GM19468 (cell line): ENCODE measurements at regions not wholly inside any gene's neighbourhood (a gene's known extent, or its start where the extent isn't known, plus 50 kb on each side); places are given as distances from the start of the nearest gene placed in this dataset.
A peak's percentile ranks its signal among the peaks of the same experiment; 100 is the strongest.
"Not testable (repeated sequence)": the region's sequence is repeated elsewhere in the genome, so short reads cannot be mapped to it uniquely, and the experiment has no call there.

Experiments used
- ATAC-seq: cut with Tn5 transposase; IDR thresholded peaks from one replicate; pipeline ENCODE4 v1.9.1; 2021; ENCODE audit warnings: mild to moderate bottlenecking, moderate library complexity, moderate number of reproducible peaks; ENCODE audit not compliant: unreplicated experiment; ENCODE audit errors: extremely low read depth

DNA sequence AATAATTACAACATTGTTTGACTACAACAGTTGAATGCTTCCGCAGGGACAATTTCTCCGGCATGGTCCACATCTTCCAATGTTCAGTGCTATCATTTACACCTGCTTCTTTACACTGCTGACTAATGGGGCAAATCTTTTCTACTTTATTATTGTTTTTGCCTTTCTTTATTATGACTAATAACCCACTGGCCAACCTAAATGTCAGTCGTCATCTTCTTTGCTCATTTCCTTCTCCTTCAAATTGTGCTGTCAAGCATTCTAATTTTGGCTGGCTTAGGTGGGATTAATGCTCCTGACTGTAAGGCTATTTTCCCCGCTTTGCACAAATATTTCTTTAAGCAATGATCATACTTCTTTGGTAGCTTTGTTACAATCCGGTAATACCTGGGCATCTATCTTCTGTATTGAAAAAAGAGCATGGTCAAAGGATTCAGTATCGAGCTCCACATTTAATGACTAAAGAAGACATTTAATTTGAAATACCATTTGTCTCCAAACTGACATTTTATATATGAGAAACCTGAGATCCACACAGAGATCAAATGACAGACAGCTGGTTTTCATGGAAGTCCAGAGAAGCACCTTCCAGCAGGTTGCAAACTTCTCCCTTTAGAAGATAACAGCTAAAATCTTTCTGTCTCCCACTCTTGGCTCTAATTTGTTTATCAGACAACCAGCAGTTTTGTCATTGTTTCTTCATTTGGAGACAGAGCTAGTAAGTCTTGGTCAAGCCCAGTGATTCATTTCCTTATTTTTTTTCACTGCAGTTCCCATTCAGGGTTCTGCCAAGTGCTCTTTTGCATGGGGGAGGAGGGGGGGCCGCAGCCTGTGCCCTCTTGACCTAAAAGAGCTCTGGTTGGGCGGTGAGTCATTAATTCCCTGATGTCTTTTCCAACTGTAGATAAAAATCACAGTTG, 132.9 kb downstream of the SOCS6 start:
- no peak for ATAC-seq

DNA sequence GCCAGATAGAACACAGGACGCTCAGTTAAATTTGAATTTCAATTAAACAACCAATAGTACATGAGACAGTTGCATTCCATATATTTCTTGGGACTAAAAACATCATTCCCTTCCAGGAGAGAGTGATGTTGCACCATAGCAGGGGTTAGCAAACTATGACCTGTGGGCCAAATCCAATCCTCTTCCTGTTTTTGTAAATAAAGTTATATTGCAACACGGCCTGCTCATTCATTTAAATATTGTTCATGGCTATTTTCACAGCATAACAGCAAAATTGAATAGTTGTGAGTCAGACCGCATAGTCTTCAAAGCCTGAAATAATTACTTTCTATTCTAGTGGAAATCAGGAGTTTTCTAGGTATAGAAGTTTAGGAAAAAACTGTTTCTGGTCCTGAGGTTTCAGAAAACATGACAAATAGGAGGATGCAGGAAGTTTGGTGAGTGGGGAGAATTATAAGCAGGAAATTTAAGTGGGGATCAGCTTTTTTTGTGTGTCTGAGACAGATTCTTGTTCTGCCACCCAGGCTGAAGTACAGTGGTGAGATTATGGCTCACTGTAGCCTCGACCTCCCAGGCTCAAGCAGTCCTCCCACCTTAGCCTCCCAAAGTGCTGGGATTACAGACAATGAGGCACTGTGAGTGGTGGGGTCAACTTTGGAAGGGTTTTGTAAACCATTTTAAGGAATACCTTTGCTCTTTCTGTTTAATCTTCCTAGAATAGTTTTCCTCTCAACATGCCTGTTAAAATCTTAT, 131.5 kb downstream of the SOCS6 start:
- ATAC-seq = no peak

GRCh38 chr18:70419526-70419925, 130.7 kb downstream of the SOCS6 start:
- ATAC-seq = no peak

DNA sequence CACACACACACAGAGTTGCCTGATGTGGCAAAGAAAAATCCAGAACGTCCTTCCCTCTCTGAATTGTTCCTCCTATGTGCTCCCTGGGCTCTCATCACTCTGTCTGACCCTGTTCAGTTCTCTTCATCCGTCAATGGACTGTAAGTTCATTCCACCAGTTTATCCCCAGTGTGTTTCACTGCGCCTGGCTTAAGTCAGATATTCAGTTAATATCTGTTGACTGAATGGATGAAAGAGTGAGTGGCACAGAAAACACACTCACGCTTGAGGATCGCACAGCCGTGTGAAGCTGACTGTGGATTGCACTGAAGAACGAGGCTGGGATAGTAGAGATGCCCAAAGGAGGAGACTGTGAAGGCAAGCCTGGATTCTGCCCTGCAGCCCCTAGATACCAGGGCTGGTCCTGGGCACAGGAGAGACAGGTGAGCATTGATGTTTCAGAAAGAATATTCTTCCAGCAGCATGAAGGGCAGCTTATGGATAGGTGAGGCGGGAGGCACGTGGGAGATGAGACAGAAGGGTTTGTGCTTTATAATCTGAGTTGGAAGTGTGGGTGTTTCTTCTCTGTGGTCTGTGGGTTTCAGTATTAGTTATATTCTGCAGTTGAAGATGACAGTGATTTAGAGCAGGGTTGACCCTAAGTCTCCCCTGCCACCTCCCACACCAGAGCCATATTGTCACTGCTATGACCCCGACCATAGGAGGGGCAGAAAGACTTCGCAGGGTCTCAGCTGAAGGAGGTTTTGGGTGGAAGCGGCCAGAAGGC, 129.9 kb downstream of the SOCS6 start:
- peak; percentile 99 for ATAC-seq

- ATAC-seq = no peak
These were observed 129.0 kb downstream of the SOCS6 start for GRCh38 chr18:70417847-70418246.

- ATAC-seq = no peak
These were observed 127.7 kb downstream of the SOCS6 start for GRCh38 chr18:70416496-70416895.

GRCh38 chr18:70415823-70416488, 127.1 kb downstream of the SOCS6 start:
- ATAC-seq = no peak

DNA sequence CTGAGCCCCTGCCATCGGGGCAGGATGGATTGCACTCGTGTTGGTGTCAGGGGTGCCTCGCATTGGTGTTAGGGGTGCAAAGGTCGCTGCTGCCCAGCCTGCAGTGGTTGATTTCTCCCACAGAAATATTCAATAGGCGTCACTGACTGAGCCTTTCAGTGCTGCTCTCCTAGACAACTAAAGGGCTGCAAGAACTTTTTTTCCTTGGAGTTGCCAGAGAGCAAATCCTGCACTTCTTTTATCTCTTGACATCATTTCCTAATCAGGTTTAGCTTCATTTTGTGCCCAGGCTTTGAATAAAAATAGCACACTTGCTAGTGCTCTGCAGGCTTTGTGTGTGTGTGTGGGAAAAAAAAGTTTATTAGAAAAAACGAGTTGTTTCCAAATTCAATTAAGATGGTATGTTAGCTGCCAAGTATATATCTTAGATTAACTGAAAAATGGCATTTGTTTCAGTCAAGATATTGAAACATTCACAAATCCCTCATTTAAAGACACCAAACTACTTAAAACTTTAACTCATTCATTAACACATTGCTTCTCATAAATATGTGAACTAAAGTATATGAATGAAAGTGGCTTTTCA, 125.6 kb downstream of the SOCS6 start:
- ATAC-seq = no peak

GRCh38 chr18:70413455-70413854, 124.6 kb downstream of the SOCS6 start:
- ATAC-seq = no peak

DNA sequence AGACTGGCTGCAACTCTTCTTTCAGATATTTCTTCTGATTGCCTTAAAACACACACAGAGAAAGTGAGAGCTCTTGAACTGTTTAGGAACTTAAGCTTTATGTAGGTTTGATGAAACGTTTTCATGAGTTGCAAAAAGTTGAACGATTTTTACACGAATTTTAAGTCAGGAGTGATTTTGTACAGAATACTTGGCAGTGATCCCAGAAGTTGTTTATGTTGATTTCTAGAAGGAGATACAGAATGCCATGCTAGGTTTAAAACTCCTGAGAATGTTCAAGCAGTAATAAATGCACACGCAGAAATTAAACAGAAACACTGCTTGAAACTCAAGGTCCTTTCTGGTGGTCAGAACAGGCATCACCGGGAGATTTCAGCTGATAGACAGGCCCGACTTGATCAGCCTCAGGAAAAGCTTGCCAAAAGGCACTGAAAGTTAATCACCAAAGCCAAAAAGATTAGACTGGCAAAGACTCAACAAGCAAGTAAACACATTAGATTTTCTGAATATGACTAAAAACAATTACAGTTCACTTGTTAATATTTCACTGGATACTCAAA, 123.1 kb downstream of the SOCS6 start:
- no peak for ATAC-seq

DNA sequence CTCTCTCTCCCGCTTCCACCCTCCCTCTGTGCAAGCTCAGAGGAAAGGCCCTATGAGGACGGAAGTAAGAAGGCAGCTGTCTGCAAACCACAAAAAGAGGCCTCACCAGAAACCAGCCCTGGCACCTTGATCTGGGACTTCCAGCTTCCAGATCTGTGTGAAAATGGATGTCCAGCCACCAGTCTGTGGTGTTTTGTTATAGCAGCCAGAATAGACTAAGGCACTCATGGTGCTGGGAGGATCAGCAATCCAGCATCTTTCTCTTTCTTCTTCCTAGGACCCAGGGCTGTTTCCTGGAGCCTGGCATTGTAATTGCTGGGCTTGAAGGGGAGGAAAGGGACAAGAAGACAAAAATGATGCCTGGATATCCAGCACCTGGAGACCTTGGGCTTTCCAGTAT, 122.5 kb downstream of the SOCS6 start:
- ATAC-seq = no peak

DNA sequence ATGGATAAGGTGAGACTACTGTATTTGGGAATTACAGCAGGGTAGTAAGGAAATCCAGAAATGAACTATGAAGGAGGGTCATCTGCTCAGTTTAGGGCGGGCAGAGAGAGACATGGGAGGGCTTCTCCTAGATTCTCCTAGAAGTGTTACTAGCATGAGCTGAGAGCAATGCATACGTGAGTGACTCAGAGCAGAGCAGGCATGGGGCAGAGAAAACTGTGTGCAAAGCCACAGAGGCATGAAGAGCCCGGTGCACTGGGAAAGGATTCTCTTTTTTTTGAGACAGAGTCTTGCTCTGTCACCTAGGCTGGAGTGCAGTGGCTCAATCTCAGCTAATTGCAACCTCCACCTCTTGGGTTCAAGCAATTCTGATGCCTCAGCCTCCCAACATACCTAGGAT, 116.2 kb downstream of the SOCS6 start:
- no peak for ATAC-seq

DNA sequence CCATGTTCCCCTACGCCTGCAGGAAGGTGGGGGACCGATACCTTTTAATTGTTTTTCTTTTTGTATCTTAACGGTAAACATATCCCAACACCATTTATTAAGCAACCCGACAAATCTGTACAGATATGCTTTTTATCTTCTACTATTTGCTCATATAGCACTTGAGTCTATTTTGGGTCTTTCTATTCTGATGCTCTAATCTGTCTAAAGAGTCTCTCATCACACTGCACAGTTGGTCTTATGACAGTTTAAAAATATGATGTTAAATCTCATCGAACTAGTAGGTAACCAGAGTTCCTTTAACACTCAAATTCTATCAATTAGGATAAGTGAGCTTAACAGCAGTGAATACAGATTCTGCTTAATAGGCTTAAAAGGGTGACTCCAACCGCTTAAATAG, 111.6 kb downstream of the SOCS6 start:
- no peak for ATAC-seq

GRCh38 chr18:70398076-70398475, 109.2 kb downstream of the SOCS6 start:
- no peak for ATAC-seq

DNA sequence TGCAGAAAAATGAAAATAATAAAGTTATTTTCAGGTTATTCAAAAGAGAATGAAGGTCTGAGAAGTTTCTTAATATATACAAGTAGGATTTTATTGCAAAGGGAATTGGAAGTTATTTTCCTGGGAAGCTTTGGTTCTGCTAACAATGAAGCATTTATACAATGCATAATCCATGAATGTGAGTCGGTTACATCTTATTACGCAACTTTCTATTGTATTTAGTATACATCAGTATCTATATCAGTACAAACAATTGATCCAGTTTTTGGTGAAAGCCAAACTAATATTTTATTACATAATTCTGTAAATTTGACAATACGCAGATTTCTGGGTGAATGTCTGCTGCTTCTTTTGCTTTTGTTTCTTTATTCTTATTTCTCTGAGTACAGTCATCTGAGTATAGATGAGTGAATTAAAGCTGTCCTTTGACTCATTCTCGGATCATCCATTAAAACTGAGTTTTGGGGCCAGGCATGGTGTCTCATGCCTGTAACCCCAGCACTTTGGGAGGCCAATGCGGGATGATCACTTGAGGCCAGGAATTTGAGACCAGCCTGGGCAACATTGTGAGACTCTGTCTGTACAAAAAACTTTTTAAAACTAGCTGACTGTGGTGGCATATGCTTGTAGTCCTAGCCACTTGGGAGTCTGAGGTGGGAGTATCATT, 108.5 kb downstream of the SOCS6 start:
- no peak for ATAC-seq

- ATAC-seq = not testable (repeated sequence)
These were observed 106.9 kb downstream of the SOCS6 start for GRCh38 chr18:70395771-70396170.

GRCh38 chr18:70394672-70395071, 105.8 kb downstream of the SOCS6 start:
- no peak for ATAC-seq

GRCh38 chr18:70390371-70391090, 101.7 kb downstream of the SOCS6 start:
- no peak for ATAC-seq
